HepG2 (cell line): ENCODE measurements at regions not wholly inside any gene's neighbourhood (a gene's known extent, or its start where the extent isn't known, plus 50 kb on each side); places are given as distances from the start of the nearest gene placed in this dataset.

Experiments
- ATAC-seq: fragments of 200-7000 bp; cut with Tn5 transposase; 3 replicates; pipeline ENCODE4 v1.9.1; 2020; ENCODE audit warnings: mild to moderate bottlenecking, moderate library complexity
- BruUV-seq: library from RNA; stranded (reverse); fragments of 400-500 nt; replicated peaks from 2 replicates; lab custom pipeline; 2021; lab: Mats Ljungman, UMichigan
- CTCF ChIA-PET: fragments of 300-600 bp; formaldehyde crosslinking; extraction: SDS; loops from one replicate; lab custom pipeline; 2021; ENCODE audit warnings: low total read pairs, inconsistent platforms, low intra/inter-chr PET ratio; lab: Yijun Ruan, JAX
- POLR2A ChIA-PET: fragments of 350-600 bp; sonication (Branson Sonifier 250); formaldehyde crosslinking; loops from one replicate; lab custom pipeline; 2020; ENCODE audit warnings: antibody characterized with exemption, inconsistent platforms; lab: Yijun Ruan, JAX
- DNase-seq: peaks from one replicate; pipeline ENCODE4 v3.0.0-alpha.2; 2015; ENCODE audit warnings: low spot score
- FAIRE-seq: peaks from 3 replicates; lab custom pipeline; 2011; peaks lifted over from hg19 to GRCh38; lab: Jason Lieb, UNC
- H2AFZ ChIP-seq: one replicate; pipeline ENCODE4 v1.6.1; 2011; ENCODE audit warnings: low read length, inconsistent platforms
- H3K27ac ChIP-seq: fragments of 300-600 bp; 3 replicates; pipeline ENCODE4 v1.8.0; 2011; ENCODE audit warnings: mixed run types, mild to moderate bottlenecking, mixed read lengths, low read length, inconsistent platforms; ENCODE audit not compliant: insufficient read depth; ENCODE audit errors: extremely low read length
- H3K27me3 ChIP-seq, 2 experiments: fragments of 200-600 bp in 1 of 2; 2 replicates in 1 of 2; 3 replicates in 1 of 2; pipeline versions ENCODE4 v1.6.0 to v1.8.0; 2011; ENCODE audit warnings: low read length in 2 of 2, mild to moderate bottlenecking in 2 of 2, moderate library complexity in 2 of 2, inconsistent platforms in 1 of 2; ENCODE audit not compliant: insufficient read depth in 2 of 2, control insufficient read depth in 1 of 2
- H3K36me3 ChIP-seq, 2 experiments: fragments of 200-600 bp in 1 of 2; replicated peaks in 1 of 2; 2 replicates in 1 of 2; 3 replicates in 1 of 2; pipeline versions ENCODE4 v1.5.1 to v1.8.0; 2011; ENCODE audit warnings: low read length in 2 of 2, inconsistent platforms in 1 of 2; ENCODE audit not compliant: insufficient read depth in 2 of 2, control insufficient read depth in 1 of 2
- H3K4me1 ChIP-seq: 2 replicates; pipeline ENCODE4 v1.5.1; 2012; ENCODE audit warnings: low read length, inconsistent platforms; ENCODE audit not compliant: insufficient read depth
- H3K4me2 ChIP-seq: 2 replicates; pipeline ENCODE4 v1.6.0; 2011; ENCODE audit warnings: low read depth, low read length, inconsistent platforms
- H3K4me3 ChIP-seq, 3 experiments: fragments of 200-600 bp in 1 of 3; sonication (generic), shearing (Covaris generic) in 1 of 3; replicated peaks in 1 of 3; 2 replicates each; pipeline ENCODE4 v1.5.1; 2011 to 2016; ENCODE audit warnings: low read length in 3 of 3, inconsistent platforms in 2 of 3, low read depth in 2 of 3, mild to moderate bottlenecking in 2 of 3, control low read depth in 1 of 3, mixed read lengths in 1 of 3; ENCODE audit not compliant: insufficient read depth in 1 of 3
- H3K79me2 ChIP-seq: one replicate; pipeline ENCODE4 v1.6.1; 2011; ENCODE audit warnings: low read length, inconsistent platforms; ENCODE audit not compliant: insufficient read depth
- H3K9ac ChIP-seq: 2 replicates; pipeline ENCODE4 v1.6.0; 2011; ENCODE audit warnings: mild to moderate bottlenecking, low read depth, low read length, inconsistent platforms; ENCODE audit not compliant: insufficient read depth
- H3K9me3 ChIP-seq: 2 replicates; pipeline ENCODE4 v1.5.1; 2012; ENCODE audit warnings: mild to moderate bottlenecking, low read length
- H4K20me1 ChIP-seq: 2 replicates; pipeline ENCODE4 v1.6.0; 2011; ENCODE audit warnings: inconsistent platforms, mild to moderate bottlenecking, low read length, moderate library complexity; ENCODE audit not compliant: insufficient read depth
- HIVEP1 ChIP-seq: sonication (generic); formaldehyde crosslinking; IDR thresholded peaks from 2 replicates; pipeline ENCODE4 v1.4.0; 2020; ENCODE audit warnings: mild to moderate bottlenecking, missing genetic modification reagents
- IKZF1 ChIP-seq: fragments of 450-650 bp; IDR thresholded peaks from 2 replicates; pipeline ENCODE4 v1.7.1; 2016
- KLF6 ChIP-seq: IDR thresholded peaks from 2 replicates; pipeline ENCODE4 v1.8.0; 2016; ENCODE audit warnings: missing biosample characterization, missing genetic modification reagents
- MAFF ChIP-seq: IDR thresholded peaks from 2 replicates; pipeline ENCODE4 v1.6.1; 2011; ENCODE audit warnings: low read depth, low read length, improper control_type of control experiment
- ZIK1 ChIP-seq: sonication (generic); formaldehyde crosslinking; IDR thresholded peaks from 2 replicates; pipeline ENCODE4 v1.5.0; 2020; ENCODE audit warnings: mild to moderate bottlenecking, low read depth, missing genetic modification reagents, borderline replicate concordance
- ZNF672 ChIP-seq: sonication (generic); formaldehyde crosslinking; IDR thresholded peaks from 2 replicates; pipeline ENCODE4 v1.8.1; 2022; ENCODE audit warnings: missing genetic modification reagents
- WGBS: methylation state at CpG from one replicate; pipeline ENCODE4 v1.1.6; 2017; ENCODE audit warnings: low lambda C conversion rate; 5-methylcytosine and 5-hydroxymethylcytosine counted together
- in situ Hi-C: cut with HindIII; loops from 2 replicates; pipeline ENCODE4 v1.10.0; 2017; ENCODE audit warnings: low pct_unique_long_range_greater_than_20kb; ENCODE audit not compliant: extremely low pct_ligation_motif_present
- intact Hi-C: fragments of 100-400 bp; cut with micrococcal nuclease; formaldehyde crosslinking; loops from one replicate; pipeline ENCODE4 v1.10.0; 2022; ENCODE audit not compliant: unreplicated experiment
- TF ChIP-seq, protein P1 (sequence below): sonication (generic); formaldehyde crosslinking; IDR thresholded peaks from 2 replicates; pipeline ENCODE4 v1.5.0; 2020; ENCODE audit warnings: mild to moderate bottlenecking, missing genetic modification reagents
- TF ChIP-seq, protein P2 (sequence below): sonication (generic); formaldehyde crosslinking; IDR thresholded peaks from 2 replicates; pipeline ENCODE4 v1.8.1; 2023; ENCODE audit warnings: mild to moderate bottlenecking, missing genetic modification reagents
- TF ChIP-seq, protein P3 (sequence below): IDR thresholded peaks from 2 replicates; pipeline ENCODE4 v1.6.1; 2018; ENCODE audit warnings: missing genetic modification reagents
- TF ChIP-seq, protein P4 (sequence below): sonication (generic); formaldehyde crosslinking; IDR thresholded peaks from 2 replicates; pipeline ENCODE4 v1.4.0; 2020; ENCODE audit warnings: mild to moderate bottlenecking, low read depth, missing genetic modification reagents

DNA sequence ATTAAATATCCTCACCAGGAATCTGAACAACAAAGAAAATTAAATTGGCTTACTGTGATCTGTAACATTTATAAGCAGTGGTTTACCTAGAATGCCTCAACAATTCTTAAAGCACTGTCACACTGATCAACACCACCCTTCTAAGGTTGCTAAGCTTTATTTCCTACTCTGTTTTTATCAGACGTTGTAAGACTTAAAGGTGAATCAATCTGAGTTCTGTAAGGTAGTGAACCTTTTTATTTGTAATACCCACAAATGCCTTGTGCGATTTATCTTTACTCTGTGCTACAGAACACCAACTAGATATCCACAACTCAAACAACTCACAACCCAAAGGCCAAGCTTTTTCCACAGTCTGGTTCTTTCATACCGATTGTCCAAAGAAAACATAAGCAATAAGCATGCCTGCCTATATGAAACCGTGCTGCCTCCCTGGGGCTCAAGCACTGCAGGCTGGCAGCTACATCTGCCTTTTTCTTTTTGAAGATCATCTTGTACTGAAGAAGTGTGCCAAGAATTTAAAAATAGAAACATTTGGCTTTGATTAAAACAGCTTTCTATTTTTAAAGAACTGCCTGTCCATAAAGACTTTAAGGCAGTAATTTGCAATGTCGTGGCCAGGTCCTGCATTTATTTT is 490.7 kb downstream of the NUP35 start:
- Histone ChIP-seq H3K27ac (no peak overlapping the region), H3K79me2 (no peaks in the 10 kb centered on the region), H3K36me3 (no peaks in the 10 kb centered on the region), H3K9me3 (0 out of 2 replicates have a peak, but pooled peaks cover 8% of the 10 kb centered on the region), H3K9ac (no peak overlapping the region), H3K27me3 (no peaks in the 10 kb centered on the region), H4K20me1 (no peaks in the 10 kb centered on the region), H3K4me1 (no peaks in the 10 kb centered on the region), H2AFZ (no peak overlapping the region), H3K4me2 (no peak overlapping the region), H3K4me3 (no peak overlapping the region)
- DNase-seq (no peak), FAIRE-seq (no peak), ATAC-seq (no peak)
- in situ Hi-C loops (no loop called here), intact Hi-C loops (no loop called here)
- BruUV-seq = no TSS peak
- ChIA-PET POLR2A (no interaction called here), CTCF (no interaction called here)
- WGBS = 4% methylated on average over 5 of the region's 5 CpGs
- no peak for TF ChIP-seq KLF6 (CRISPR knock-in tag)
- TF ChIP-seq, protein P1, sequence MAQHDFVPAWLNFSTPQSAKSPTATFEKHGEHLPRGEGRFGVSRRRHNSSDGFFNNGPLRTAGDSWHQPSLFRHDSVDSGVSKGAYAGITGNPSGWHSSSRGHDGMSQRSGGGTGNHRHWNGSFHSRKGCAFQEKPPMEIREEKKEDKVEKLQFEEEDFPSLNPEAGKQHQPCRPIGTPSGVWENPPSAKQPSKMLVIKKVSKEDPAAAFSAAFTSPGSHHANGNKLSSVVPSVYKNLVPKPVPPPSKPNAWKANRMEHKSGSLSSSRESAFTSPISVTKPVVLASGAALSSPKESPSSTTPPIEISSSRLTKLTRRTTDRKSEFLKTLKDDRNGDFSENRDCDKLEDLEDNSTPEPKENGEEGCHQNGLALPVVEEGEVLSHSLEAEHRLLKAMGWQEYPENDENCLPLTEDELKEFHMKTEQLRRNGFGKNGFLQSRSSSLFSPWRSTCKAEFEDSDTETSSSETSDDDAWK (CRISPR knock-in tag) = no peak
- TF ChIP-seq IKZF1 = no peak
- TF ChIP-seq HIVEP1 (CRISPR knock-in tag) = no peak
- TF ChIP-seq, protein P2, sequence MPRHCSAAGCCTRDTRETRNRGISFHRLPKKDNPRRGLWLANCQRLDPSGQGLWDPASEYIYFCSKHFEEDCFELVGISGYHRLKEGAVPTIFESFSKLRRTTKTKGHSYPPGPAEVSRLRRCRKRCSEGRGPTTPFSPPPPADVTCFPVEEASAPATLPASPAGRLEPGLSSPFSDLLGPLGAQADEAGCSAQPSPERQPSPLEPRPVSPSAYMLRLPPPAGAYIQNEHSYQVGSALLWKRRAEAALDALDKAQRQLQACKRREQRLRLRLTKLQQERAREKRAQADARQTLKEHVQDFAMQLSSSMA = no peak
- no peak for TF ChIP-seq ZNF672 (CRISPR knock-in tag)

DNA sequence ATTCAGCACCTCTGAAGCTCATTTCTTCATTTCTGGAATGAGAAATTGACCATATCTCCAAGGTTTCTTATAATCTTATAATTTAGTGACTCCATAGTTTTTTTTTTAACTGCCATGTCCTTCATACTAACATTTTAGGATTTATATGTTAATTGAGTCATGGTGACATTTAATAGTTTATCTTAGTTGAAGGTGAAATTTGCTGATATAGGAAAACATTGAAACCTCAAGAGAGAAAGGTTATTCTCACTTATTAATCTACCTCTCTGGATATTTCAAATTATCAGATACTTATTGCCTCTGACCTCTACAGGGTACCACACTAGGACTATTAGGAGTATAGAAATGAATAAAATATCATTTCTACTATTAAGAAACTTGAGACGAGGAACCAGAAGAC is 499.0 kb downstream of the NUP35 start:
- ATAC-seq (no peak), DNase-seq (no peak), FAIRE-seq (no peak)
- Histone ChIP-seq H4K20me1 (no peaks in the 10 kb centered on the region), H3K36me3 (no peaks in the 10 kb centered on the region), H3K9me3 (0 out of 2 replicates have a peak, but pooled peaks cover 8% of the 10 kb centered on the region), H3K4me3 (no peak overlapping the region), H3K27ac (no peak overlapping the region), H2AFZ (no peak overlapping the region), H3K79me2 (no peaks in the 10 kb centered on the region), H3K27me3 (no peaks in the 10 kb centered on the region), H3K9ac (no peak overlapping the region), H3K4me2 (no peak overlapping the region), H3K4me1 (no peaks in the 10 kb centered on the region)
- POLR2A ChIA-PET = no interaction called here
- intact Hi-C loops (no loop called here), in situ Hi-C loops (no loop called here)
- BruUV-seq = no TSS peak
- CTCF ChIA-PET = no interaction called here
- 0% methylated on average over 1 of the region's 1 CpG for WGBS
- TF ChIP-seq ZIK1 (CRISPR knock-in tag) (no peak), MAFF (peak; percentile 77)
- TF ChIP-seq, protein P3, sequence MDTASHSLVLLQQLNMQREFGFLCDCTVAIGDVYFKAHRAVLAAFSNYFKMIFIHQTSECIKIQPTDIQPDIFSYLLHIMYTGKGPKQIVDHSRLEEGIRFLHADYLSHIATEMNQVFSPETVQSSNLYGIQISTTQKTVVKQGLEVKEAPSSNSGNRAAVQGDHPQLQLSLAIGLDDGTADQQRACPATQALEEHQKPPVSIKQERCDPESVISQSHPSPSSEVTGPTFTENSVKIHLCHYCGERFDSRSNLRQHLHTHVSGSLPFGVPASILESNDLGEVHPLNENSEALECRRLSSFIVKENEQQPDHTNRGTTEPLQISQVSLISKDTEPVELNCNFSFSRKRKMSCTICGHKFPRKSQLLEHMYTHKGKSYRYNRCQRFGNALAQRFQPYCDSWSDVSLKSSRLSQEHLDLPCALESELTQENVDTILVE (CRISPR knock-in tag) = no peak
- TF ChIP-seq, protein P4, sequence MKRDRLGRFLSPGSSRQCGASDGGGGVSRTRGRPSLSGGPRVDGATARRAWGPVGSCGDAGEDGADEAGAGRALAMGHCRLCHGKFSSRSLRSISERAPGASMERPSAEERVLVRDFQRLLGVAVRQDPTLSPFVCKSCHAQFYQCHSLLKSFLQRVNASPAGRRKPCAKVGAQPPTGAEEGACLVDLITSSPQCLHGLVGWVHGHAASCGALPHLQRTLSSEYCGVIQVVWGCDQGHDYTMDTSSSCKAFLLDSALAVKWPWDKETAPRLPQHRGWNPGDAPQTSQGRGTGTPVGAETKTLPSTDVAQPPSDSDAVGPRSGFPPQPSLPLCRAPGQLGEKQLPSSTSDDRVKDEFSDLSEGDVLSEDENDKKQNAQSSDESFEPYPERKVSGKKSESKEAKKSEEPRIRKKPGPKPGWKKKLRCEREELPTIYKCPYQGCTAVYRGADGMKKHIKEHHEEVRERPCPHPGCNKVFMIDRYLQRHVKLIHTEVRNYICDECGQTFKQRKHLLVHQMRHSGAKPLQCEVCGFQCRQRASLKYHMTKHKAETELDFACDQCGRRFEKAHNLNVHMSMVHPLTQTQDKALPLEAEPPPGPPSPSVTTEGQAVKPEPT (CRISPR knock-in tag) = no peak
